Peyer's patch (tissue), 4 donors: ENCODE measurements at regions not wholly inside any gene's neighbourhood (a gene's known extent, or its start where the extent isn't known, plus 50 kb on each side); places are given as distances from the start of the nearest gene placed in this dataset.

Experiments
- POLR2A ChIP-seq, 2 donors: fragments of 450-650 bp; IDR thresholded peaks; one replicate each; pipeline ENCODE4 v1.5.1; 2017; ENCODE audit warnings: antibody characterized with exemption in 2 of 2, mild to moderate bottlenecking in 2 of 2, moderate library complexity in 2 of 2
- TF ChIP-seq, protein P1 (sequence below), 6 experiments: fragments of 450-650 bp in 4 of 6; fragments of 200-600 bp in 2 of 6; sonication (generic) in 1 of 6; IDR thresholded peaks; one replicate each; pipeline ENCODE4 v1.5.1; 2017 to 2019; ENCODE audit warnings: antibody characterized with exemption in 6 of 6, mild to moderate bottlenecking in 3 of 6, moderate library complexity in 1 of 6

DNA sequence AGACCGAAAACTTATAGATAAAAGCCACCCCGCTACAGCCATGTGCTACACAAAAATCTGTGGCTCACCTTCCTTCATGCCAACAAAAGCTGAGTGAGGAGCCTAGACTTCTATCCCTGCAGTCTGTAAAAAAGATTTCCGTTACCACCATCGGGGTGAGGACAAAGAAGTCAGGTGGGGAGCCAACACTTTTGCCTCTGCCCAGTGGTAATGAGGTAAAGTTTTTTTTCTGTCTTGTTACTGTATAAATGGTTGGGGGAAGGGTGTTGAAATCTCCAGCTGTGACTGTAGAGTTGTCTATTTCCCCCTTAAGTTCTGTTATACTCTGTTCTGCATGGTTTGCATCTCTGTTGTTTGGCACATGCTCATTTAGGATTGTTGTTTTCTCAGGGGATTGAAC lies 707.8 kb downstream of the FLRT2 start:
- TF ChIP-seq, protein P1, sequence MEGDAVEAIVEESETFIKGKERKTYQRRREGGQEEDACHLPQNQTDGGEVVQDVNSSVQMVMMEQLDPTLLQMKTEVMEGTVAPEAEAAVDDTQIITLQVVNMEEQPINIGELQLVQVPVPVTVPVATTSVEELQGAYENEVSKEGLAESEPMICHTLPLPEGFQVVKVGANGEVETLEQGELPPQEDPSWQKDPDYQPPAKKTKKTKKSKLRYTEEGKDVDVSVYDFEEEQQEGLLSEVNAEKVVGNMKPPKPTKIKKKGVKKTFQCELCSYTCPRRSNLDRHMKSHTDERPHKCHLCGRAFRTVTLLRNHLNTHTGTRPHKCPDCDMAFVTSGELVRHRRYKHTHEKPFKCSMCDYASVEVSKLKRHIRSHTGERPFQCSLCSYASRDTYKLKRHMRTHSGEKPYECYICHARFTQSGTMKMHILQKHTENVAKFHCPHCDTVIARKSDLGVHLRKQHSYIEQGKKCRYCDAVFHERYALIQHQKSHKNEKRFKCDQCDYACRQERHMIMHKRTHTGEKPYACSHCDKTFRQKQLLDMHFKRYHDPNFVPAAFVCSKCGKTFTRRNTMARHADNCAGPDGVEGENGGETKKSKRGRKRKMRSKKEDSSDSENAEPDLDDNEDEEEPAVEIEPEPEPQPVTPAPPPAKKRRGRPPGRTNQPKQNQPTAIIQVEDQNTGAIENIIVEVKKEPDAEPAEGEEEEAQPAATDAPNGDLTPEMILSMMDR (IDR thresholded peaks at IDR 0.05): no peak
- no peak for TF ChIP-seq POLR2A (IDR thresholded peaks at IDR 0.05)
